ENCODE measurements at regions not wholly inside any gene's neighbourhood (a gene's known extent, or its start where the extent isn't known, plus 50 kb on each side); places are given as distances from the start of the nearest gene placed in this dataset.
A peak's percentile ranks its signal among the peaks of the same experiment; 100 is the strongest.

DNA sequence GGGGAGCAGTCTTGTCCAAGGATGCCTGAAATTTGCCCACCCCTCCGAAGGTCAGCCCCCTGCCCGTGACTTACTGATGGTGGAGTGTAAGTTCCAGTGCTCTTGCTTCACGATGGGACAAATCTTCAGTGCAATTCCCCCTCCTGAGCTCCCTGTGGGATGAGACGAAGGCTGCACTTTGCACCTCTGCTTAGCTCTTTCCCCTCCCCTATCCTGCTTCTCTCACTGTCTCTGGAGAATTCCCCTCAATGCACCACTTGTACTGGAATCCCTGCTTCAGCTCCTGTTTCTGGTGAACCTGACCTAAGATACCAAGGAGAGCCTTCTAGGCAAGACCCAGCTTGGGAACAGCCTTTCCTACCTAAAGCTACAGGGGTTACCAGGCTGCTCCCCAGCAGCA lies 122.9 kb upstream of the ZMIZ1 start:
- no peaks in the 10 kb centered on the region for H3K4me1 ChIP-seq
- H3K4me3 ChIP-seq = no peak overlapping the region
- in situ Hi-C loops (cut with MboI; ENCODE audit: low sequenced_read_pairs in 4 of 4) (no loop called here), intact Hi-C loops (cut with DNase I; ENCODE audit: low total_unique reads) (no loop called here)
- H3K9me3 ChIP-seq = no peaks in the 10 kb centered on the region
- ATAC-seq (no peak), DNase-seq (no peak)
- H3K27me3 ChIP-seq = no peaks in the 10 kb centered on the region
- TF ChIP-seq, protein P1, sequence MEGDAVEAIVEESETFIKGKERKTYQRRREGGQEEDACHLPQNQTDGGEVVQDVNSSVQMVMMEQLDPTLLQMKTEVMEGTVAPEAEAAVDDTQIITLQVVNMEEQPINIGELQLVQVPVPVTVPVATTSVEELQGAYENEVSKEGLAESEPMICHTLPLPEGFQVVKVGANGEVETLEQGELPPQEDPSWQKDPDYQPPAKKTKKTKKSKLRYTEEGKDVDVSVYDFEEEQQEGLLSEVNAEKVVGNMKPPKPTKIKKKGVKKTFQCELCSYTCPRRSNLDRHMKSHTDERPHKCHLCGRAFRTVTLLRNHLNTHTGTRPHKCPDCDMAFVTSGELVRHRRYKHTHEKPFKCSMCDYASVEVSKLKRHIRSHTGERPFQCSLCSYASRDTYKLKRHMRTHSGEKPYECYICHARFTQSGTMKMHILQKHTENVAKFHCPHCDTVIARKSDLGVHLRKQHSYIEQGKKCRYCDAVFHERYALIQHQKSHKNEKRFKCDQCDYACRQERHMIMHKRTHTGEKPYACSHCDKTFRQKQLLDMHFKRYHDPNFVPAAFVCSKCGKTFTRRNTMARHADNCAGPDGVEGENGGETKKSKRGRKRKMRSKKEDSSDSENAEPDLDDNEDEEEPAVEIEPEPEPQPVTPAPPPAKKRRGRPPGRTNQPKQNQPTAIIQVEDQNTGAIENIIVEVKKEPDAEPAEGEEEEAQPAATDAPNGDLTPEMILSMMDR (IDR thresholded peaks at IDR 0.05 in 4 of 5, conservative IDR thresholded peaks at IDR 0.05 in 1 of 5) = no peak
- no peak for TF ChIP-seq POLR2A (IDR thresholded peaks at IDR 0.05)
- no peaks in the 10 kb centered on the region for H3K36me3 ChIP-seq
- no peak overlapping the region for H3K27ac ChIP-seq

DNA sequence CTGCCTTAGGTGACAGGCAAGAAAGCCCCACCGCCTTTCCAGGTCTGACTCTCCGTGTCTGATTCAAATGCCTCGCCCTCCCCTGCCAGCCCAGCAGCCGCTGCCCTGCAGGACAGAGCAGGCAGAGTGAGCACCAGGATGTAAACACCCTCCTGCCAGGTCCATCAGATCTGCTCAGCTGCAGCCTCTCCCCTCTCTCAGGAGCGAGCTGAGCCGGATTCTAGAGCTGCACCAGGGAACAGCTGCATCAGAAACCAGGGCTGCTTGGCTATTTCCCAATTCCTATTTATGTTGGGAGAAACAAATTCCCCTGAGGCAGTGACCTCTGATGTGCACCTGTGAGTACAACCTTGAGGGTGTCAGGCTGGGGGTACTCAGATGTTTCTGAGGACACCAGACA lies 121.5 kb upstream of the ZMIZ1 start:
- intact Hi-C loops (cut with DNase I; ENCODE audit: low total_unique reads) (no loop called here), in situ Hi-C loops (cut with MboI; ENCODE audit: low sequenced_read_pairs in 4 of 4) (no loop called here)
- no peak for TF ChIP-seq POLR2A (IDR thresholded peaks at IDR 0.05)
- TF ChIP-seq, protein P1 (IDR thresholded peaks at IDR 0.05 in 4 of 5, conservative IDR thresholded peaks at IDR 0.05 in 1 of 5) = no peak
- no peak overlapping the region for H3K4me3 ChIP-seq
- no peaks in the 10 kb centered on the region for H3K4me1 ChIP-seq
- ATAC-seq (no peak), DNase-seq (no peak)
- H3K27me3 ChIP-seq = no peaks in the 10 kb centered on the region
- no peaks in the 10 kb centered on the region for H3K9me3 ChIP-seq
- H3K27ac ChIP-seq = no peak overlapping the region
- H3K36me3 ChIP-seq = no peaks in the 10 kb centered on the region

DNA sequence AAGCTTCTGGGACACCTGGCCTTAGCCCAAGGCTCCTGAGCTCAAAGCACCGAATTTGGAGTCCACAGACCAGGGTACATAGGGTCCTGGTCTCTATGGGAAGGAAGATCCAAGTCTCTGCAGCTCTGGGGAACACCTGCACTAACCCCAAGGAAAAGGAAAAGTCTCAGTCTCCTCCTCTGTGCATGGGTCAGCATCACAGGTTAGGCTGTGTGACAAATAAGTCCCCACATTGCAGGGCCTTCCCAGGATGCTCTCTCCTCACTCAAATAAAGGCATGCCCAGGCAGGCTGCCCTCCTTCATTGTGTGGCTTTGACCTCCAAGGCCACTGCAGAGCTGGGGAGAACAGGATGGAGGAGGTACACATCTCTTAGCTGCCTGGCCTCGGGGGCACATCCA lies 121.0 kb upstream of the ZMIZ1 start:
- no peaks in the 10 kb centered on the region for H3K36me3 ChIP-seq
- H3K9me3 ChIP-seq = no peaks in the 10 kb centered on the region
- TF ChIP-seq POLR2A (IDR thresholded peaks at IDR 0.05) = no peak
- TF ChIP-seq, protein P1 (IDR thresholded peaks at IDR 0.05 in 4 of 5, conservative IDR thresholded peaks at IDR 0.05 in 1 of 5) = no peak
- H3K4me1 ChIP-seq = no peaks in the 10 kb centered on the region
- DNase-seq (no peak), ATAC-seq (no peak)
- intact Hi-C loops (cut with DNase I; ENCODE audit: low total_unique reads) = no loop called here
- no peak overlapping the region for H3K27ac ChIP-seq
- H3K4me3 ChIP-seq = no peak overlapping the region
- no peaks in the 10 kb centered on the region for H3K27me3 ChIP-seq
- in situ Hi-C loops (cut with MboI; ENCODE audit: low sequenced_read_pairs in 4 of 4) = no loop called here

DNA sequence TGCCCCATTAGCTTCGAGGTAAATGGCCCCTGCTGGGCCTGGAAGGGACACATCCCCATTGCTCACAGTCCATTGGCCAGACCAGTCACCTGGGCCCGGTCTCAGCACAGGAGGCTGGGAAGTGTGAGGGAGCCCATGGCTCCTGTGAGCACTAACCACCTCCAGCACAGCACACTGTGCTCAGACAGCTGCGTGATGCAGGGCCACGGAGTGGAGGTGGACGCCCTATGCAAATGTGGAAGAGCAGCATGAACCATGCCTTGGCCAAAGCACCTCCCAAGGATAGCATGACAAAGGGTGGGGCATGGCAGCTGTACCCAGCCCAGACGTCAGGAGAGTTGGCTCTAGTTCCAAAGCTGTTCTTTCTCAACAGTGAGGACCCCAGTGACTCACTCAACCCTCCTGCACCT lies 120.1 kb upstream of the ZMIZ1 start:
- no peaks in the 10 kb centered on the region for H3K4me1 ChIP-seq
- DNase-seq = no peak
- TF ChIP-seq, protein P1 (IDR thresholded peaks at IDR 0.05 in 4 of 5, conservative IDR thresholded peaks at IDR 0.05 in 1 of 5) = no peak
- no peak for TF ChIP-seq POLR2A (IDR thresholded peaks at IDR 0.05)
- no peaks in the 10 kb centered on the region for H3K27me3 ChIP-seq
- intact Hi-C loops (cut with DNase I; ENCODE audit: low total_unique reads) = no loop called here
- in situ Hi-C loops (cut with MboI; ENCODE audit: low sequenced_read_pairs in 4 of 4) = no loop called here
- H3K36me3 ChIP-seq = no peaks in the 10 kb centered on the region
- H3K4me3 ChIP-seq = no peak overlapping the region
- H3K9me3 ChIP-seq = no peaks in the 10 kb centered on the region
- peak in 1 of 2 donors; percentile 41 for ATAC-seq
- no peak overlapping the region for H3K27ac ChIP-seq

Data from gastrocnemius medialis (tissue), 4 donors.